ENCODE measurements at regions not wholly inside any gene's neighbourhood (a gene's known extent, or its start where the extent isn't known, plus 50 kb on each side); places are given as distances from the start of the nearest gene placed in this dataset.
"Not testable (repeated sequence)": the region's sequence is repeated elsewhere in the genome, so short reads cannot be mapped to it uniquely, and the experiment has no call there.

DNA sequence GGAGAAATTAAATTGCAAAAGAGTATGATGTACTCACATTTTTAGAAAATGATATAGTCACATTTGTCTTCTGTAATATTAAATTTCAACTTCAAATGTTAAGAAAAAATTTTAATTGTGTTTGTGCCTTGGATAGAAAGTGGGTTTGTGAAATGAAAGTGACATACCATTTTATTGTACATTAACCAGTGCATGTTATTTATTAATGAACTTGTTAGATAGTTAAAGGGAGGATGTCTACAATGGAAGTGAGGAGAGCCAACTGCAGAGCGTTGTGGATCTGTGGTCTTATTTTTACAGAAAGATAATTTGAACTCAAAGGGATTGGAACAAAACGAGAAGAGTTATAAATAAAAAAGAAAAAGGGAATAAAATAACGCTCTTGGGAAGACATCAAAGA is 291.7 kb downstream of the ARL4A start:
- H3K4me3 ChIP-seq (ENCODE audit: low read depth, low read length) = no peak overlapping the region

DNA sequence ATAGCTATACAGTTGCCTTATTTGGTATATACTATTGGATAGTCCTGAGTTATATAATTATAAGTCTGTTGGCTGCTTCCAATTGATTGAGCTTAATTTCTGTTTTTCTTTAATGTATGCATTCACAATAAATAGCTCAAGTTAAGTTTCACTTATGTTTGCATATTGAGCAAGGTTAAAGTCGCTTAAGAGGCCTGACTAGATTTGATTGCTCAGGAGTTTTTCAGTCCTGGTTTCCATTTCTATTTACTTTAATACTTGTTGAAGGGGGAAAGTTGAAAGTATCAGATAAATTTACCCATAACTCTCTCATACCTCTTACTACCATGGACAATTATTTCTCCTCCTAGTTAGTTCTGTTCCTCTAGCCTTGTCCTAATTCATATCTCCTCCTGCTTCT is 294.7 kb downstream of the ARL4A start:
- H3K4me3 ChIP-seq (ENCODE audit: low read depth, low read length) = no peak overlapping the region

- H3K4me3 ChIP-seq (ENCODE audit: low read depth, low read length) = no peak overlapping the region
Measured at GRCh38 chr7:12984117-12984516, 296.7 kb downstream of the ARL4A start.

- no peak overlapping the region for H3K4me3 ChIP-seq (ENCODE audit: low read depth, low read length)
Measured at GRCh38 chr7:12985228-12985627, 297.8 kb downstream of the ARL4A start.

GRCh38 chr7:12985752-12986151 is 298.3 kb downstream of the ARL4A start:
- H3K4me3 ChIP-seq (ENCODE audit: low read depth, low read length) = no peak overlapping the region

GRCh38 chr7:12987238-12987637 is 299.8 kb downstream of the ARL4A start:
- no peak overlapping the region for H3K4me3 ChIP-seq (ENCODE audit: low read depth, low read length)

GRCh38 chr7:12990440-12990839 is 303.0 kb downstream of the ARL4A start:
- no peak overlapping the region for H3K4me3 ChIP-seq (ENCODE audit: low read depth, low read length)

DNA sequence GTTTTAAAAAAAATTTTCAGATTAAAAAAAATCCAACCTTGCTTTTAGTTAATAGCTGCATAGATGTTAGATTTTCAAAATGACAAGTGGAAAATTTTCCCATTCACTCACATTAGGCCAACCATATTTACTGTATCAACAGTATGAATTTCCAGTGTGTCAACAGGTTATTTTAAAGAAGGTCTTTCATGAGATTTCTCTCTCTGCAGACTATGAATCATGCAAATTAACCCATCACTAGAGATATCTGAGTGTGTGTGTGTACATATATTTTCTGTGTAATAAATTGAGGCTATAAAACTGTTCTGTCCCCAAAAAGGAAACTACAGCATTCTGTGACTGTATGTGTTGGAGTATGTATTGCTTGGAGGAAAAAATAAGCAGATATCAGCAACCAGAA is 305.6 kb downstream of the ARL4A start:
- H3K4me3 ChIP-seq (ENCODE audit: low read depth, low read length) = no peak overlapping the region

DNA sequence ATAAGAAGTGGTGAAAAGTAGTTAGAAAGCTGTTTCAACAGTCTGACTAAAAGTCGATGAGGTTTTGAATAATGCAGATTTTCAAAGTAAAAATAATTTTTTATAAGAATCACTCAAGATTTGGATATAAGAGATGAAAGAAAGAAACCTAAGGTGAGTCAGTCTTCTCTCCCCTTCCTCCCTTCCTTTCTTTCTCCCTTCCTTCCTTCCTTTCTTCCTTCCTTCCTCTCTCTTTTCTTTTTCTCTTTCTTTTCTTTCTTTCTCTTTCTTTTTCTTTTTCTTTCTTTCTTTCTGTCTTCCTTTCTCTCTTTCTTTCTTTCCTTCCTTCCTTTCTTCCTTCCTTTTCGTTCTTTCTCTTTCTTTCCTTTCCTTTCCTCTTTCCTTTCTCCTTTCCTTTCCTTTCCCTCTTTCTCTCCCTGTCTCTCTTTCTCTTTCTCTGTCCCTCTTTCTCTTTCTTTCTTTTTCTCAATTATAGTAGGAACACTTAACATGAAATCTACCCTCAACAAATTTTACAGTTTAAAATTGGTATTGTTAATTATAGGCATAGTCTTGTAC is 308.6 kb downstream of the ARL4A start:
- no peak overlapping the region for H3K4me3 ChIP-seq (ENCODE audit: low read depth, low read length)

GRCh38 chr7:13007331-13007730 is 319.9 kb downstream of the ARL4A start:
- no peak overlapping the region for H3K4me3 ChIP-seq (ENCODE audit: low read depth, low read length)

GRCh38 chr7:13009517-13009916 is 322.1 kb downstream of the ARL4A start:
- no peak overlapping the region for H3K4me3 ChIP-seq (ENCODE audit: low read depth, low read length)

GRCh38 chr7:13014011-13014410 is 326.6 kb downstream of the ARL4A start:
- H3K4me3 ChIP-seq (ENCODE audit: low read depth, low read length) = no peak overlapping the region

- H3K4me3 ChIP-seq (ENCODE audit: low read depth, low read length) = no peak overlapping the region
Measured at GRCh38 chr7:13016036-13016581, 328.7 kb downstream of the ARL4A start.

- no peak overlapping the region for H3K4me3 ChIP-seq (ENCODE audit: low read depth, low read length)
Measured at GRCh38 chr7:13016592-13017332, 329.3 kb downstream of the ARL4A start.

GRCh38 chr7:13017333-13017857 is 330.0 kb downstream of the ARL4A start:
- no peak overlapping the region for H3K4me3 ChIP-seq (ENCODE audit: low read depth, low read length)

- H3K4me3 ChIP-seq (ENCODE audit: low read depth, low read length) = no peak overlapping the region
Measured at GRCh38 chr7:13017881-13018280, 330.4 kb downstream of the ARL4A start.

GRCh38 chr7:13021566-13022300 is 334.3 kb downstream of the ARL4A start:
- no peak overlapping the region for H3K4me3 ChIP-seq (ENCODE audit: low read depth, low read length)

GRCh38 chr7:13024121-13024674 is 336.8 kb downstream of the ARL4A start:
- H3K4me3 ChIP-seq (ENCODE audit: low read depth, low read length) = no peak overlapping the region

DNA sequence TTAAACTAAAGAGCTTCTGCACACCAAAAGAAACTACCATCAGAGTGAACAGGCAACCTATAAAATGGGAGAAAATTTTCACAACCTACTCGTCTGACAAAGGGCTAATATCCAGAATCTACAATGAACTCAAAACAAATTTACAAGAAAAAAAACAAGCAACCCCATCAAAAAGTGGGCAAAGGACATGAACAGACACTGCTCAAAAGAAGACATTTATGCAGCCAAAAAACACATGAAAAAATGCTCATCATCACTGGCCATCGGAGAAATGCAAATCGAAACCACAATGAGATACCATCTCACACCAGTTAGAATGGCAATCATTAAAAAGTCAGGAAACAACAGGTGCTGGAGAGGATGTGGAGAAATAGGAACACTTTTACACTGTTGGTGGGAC is 337.6 kb downstream of the ARL4A start:
- not testable (repeated sequence) for H3K4me3 ChIP-seq (ENCODE audit: low read depth, low read length)

GRCh38 chr7:13027321-13027720 is 339.9 kb downstream of the ARL4A start:
- H3K4me3 ChIP-seq (ENCODE audit: low read depth, low read length) = no peak overlapping the region
